ENCODE measurements at regions not wholly inside any gene's neighbourhood (a gene's known extent, or its start where the extent isn't known, plus 50 kb on each side); places are given as distances from the start of the nearest gene placed in this dataset.

DNA sequence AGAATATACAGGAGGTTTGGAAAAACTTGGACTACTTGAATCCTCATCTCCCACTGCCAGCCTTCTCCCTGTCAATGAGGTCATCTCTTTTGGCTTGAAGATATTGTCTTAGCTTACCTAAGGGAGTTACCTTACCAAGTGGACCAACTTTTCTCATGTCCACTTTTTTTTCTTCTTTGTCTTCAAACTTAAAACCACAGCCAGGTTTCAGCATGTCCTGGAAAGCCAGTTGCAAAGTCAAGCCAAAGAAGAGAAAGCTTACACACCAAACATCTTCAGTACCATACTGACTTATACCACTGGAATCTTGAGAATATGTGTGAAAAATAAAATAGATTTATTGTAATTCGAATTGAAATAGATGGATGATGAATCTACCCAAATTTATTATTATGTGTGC lies 520.5 kb downstream of the HTR7 start:
- H3K4me3 ChIP-seq (replicated peaks in 1 of 3; ENCODE audit: insufficient read depth in 1 of 3, low read depth in 2 of 3, low read length in 3 of 3) = no peak overlapping the region
- TF ChIP-seq RORA (CRISPR knock-in tag; IDR thresholded peaks at IDR 0.05) (no peak), ATF7 (IDR thresholded peaks at IDR 0.05) (peak; percentile 57), ATF7 (CRISPR knock-in tag; IDR thresholded peaks at IDR 0.05) (no peak)
- no peak overlapping the region for H3K9ac ChIP-seq (ENCODE audit: insufficient read depth, low read depth, low read length)
- POLR2A ChIA-PET = no interaction called here
- H3K36me3 ChIP-seq (replicated peaks in 1 of 2; ENCODE audit: control insufficient read depth in 1 of 2, insufficient read depth in 2 of 2, low read length in 2 of 2) = no peaks in the 10 kb centered on the region
- no peaks in the 10 kb centered on the region for H4K20me1 ChIP-seq (ENCODE audit: insufficient read depth, low read length)
- no TSS peak for BruUV-seq (replicated peaks)
- CTCF ChIA-PET (ENCODE audit: low intra/inter-chr PET ratio, low total read pairs) = no interaction called here
- ATAC-seq (no peak), DNase-seq (ENCODE audit: low spot score) (no peak), FAIRE-seq (no peak)
- no peak overlapping the region for H3K4me2 ChIP-seq (ENCODE audit: low read depth, low read length)
- no peaks in the 10 kb centered on the region for H3K9me3 ChIP-seq (ENCODE audit: low read length)
- intact Hi-C loops (cut with micrococcal nuclease; ENCODE audit: unreplicated experiment) = no loop called here
- no peaks in the 10 kb centered on the region for H3K27me3 ChIP-seq (ENCODE audit: control insufficient read depth in 1 of 2, insufficient read depth in 2 of 2, low read length in 2 of 2)
- no peak overlapping the region for H3K27ac ChIP-seq (ENCODE audit: extremely low read length, insufficient read depth, low read length)
- 0% methylated on average over 1 of the region's 1 CpG for WGBS (ENCODE audit: low lambda C conversion rate)
- no peaks in the 10 kb centered on the region for H3K4me1 ChIP-seq (ENCODE audit: insufficient read depth, low read length)
- H2AFZ ChIP-seq (ENCODE audit: low read length) = no peak overlapping the region
- H3K79me2 ChIP-seq (ENCODE audit: insufficient read depth, low read length) = no peaks in the 10 kb centered on the region
- in situ Hi-C loops (cut with HindIII; ENCODE audit: extremely low pct_ligation_motif_present, low pct_unique_long_range_greater_than_20kb) = no loop called here

DNA sequence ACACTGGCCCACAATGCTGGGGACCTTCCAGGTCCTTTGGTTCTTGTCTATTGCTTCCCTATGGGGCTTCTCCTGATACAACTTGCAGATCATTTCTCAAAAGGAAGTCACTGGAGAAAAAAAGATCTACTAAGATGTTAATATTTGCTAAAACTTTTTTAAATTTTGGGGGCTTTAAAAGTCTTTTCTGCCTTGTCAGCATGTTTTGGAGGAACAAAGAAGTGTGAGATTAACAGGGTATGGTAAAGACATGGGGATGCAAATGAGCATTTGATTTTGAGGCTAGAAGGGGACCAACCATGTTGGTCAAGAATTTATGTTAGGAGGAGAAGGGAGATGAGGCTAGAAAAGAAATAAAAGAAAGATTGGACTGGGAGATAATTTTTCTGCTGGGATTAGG lies 515.4 kb downstream of the HTR7 start:
- intact Hi-C loops (cut with micrococcal nuclease; ENCODE audit: unreplicated experiment) = no loop called here
- POLR2A ChIA-PET = no interaction called here
- in situ Hi-C loops (cut with HindIII; ENCODE audit: extremely low pct_ligation_motif_present, low pct_unique_long_range_greater_than_20kb) = no loop called here
- Histone ChIP-seq H3K4me3 (replicated peaks in 1 of 3; ENCODE audit: insufficient read depth in 1 of 3, low read depth in 2 of 3, low read length in 3 of 3) (no peak overlapping the region), H3K27ac (ENCODE audit: extremely low read length, insufficient read depth, low read length) (no peak overlapping the region), H3K27me3 (ENCODE audit: control insufficient read depth in 1 of 2, insufficient read depth in 2 of 2, low read length in 2 of 2) (no peaks in the 10 kb centered on the region; a peak in 1 of 5 replicates), H3K4me1 (ENCODE audit: insufficient read depth, low read length) (no peaks in the 10 kb centered on the region), H3K36me3 (replicated peaks in 1 of 2; ENCODE audit: control insufficient read depth in 1 of 2, insufficient read depth in 2 of 2, low read length in 2 of 2) (no peaks in the 10 kb centered on the region), H3K9me3 (ENCODE audit: low read length) (no peaks in the 10 kb centered on the region), H3K4me2 (ENCODE audit: low read depth, low read length) (no peak overlapping the region), H2AFZ (ENCODE audit: low read length) (no peak overlapping the region), H3K79me2 (ENCODE audit: insufficient read depth, low read length) (no peaks in the 10 kb centered on the region), H3K9ac (ENCODE audit: insufficient read depth, low read depth, low read length) (no peak overlapping the region), H4K20me1 (ENCODE audit: insufficient read depth, low read length) (no peaks in the 10 kb centered on the region)
- ATAC-seq = no peak
- no peak for DNase-seq (ENCODE audit: low spot score)
- FAIRE-seq = no peak
- CTCF ChIA-PET (ENCODE audit: low intra/inter-chr PET ratio, low total read pairs) = no interaction called here
- BruUV-seq (replicated peaks) = no TSS peak
- TF ChIP-seq ZNF20 (CRISPR knock-in tag; IDR thresholded peaks at IDR 0.05) = no peak
- TF ChIP-seq ZNF235 (CRISPR knock-in tag; IDR thresholded peaks at IDR 0.05; ENCODE audit: borderline replicate concordance) = no peak
- TF ChIP-seq TEAD2 (CRISPR knock-in tag; IDR thresholded peaks at IDR 0.05) = no peak
- peak; percentile 93 for TF ChIP-seq MAFF (IDR thresholded peaks at IDR 0.05; ENCODE audit: low read depth, low read length)
- no peak for TF ChIP-seq ZSCAN31 (CRISPR knock-in tag; IDR thresholded peaks at IDR 0.05; ENCODE audit: low read depth)
- TF ChIP-seq ZNF761 (CRISPR knock-in tag; conservative IDR thresholded peaks at IDR 0.05) = no peak
- no peak for TF ChIP-seq PPARG (CRISPR knock-in tag; conservative IDR thresholded peaks at IDR 0.05)
- TF ChIP-seq CREB1 (IDR thresholded peaks at IDR 0.05) = no peak
- TF ChIP-seq CREB1 (CRISPR knock-in tag; IDR thresholded peaks at IDR 0.05) = no peak
- TF ChIP-seq, protein P1, sequence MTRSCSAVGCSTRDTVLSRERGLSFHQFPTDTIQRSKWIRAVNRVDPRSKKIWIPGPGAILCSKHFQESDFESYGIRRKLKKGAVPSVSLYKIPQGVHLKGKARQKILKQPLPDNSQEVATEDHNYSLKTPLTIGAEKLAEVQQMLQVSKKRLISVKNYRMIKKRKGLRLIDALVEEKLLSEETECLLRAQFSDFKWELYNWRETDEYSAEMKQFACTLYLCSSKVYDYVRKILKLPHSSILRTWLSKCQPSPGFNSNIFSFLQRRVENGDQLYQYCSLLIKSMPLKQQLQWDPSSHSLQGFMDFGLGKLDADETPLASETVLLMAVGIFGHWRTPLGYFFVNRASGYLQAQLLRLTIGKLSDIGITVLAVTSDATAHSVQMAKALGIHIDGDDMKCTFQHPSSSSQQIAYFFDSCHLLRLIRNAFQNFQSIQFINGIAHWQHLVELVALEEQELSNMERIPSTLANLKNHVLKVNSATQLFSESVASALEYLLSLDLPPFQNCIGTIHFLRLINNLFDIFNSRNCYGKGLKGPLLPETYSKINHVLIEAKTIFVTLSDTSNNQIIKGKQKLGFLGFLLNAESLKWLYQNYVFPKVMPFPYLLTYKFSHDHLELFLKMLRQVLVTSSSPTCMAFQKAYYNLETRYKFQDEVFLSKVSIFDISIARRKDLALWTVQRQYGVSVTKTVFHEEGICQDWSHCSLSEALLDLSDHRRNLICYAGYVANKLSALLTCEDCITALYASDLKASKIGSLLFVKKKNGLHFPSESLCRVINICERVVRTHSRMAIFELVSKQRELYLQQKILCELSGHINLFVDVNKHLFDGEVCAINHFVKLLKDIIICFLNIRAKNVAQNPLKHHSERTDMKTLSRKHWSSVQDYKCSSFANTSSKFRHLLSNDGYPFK (CRISPR knock-in tag; IDR thresholded peaks at IDR 0.05; ENCODE audit: borderline replicate concordance) = no peak
- TF ChIP-seq SPEN (CRISPR knock-in tag; IDR thresholded peaks at IDR 0.05; ENCODE audit: low read depth) = no peak
- TF ChIP-seq, protein P2, sequence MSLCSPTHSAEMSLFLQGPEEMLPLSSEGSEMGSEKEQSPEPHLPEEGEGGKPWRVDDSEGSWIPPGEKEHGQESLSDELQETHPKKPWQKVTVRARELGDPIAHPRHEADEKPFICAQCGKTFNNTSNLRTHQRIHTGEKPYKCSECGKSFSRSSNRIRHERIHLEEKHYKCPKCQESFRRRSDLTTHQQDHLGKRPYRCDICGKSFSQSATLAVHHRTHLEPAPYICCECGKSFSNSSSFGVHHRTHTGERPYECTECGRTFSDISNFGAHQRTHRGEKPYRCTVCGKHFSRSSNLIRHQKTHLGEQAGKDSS (CRISPR knock-in tag; IDR thresholded peaks at IDR 0.05; ENCODE audit: borderline replicate concordance, low read depth) = no peak
- no peak for TF ChIP-seq ZNF780A (CRISPR knock-in tag; IDR thresholded peaks at IDR 0.05)
- peak; percentile 86 to 96 for TF ChIP-seq MAFK (conservative IDR thresholded peaks at IDR 0.05 in 1 of 2, IDR thresholded peaks at IDR 0.05 in 1 of 2; ENCODE audit: low read length in 2 of 2)

Data from HepG2 (cell line).